Lung microvascular endothelial cell (primary cell): ENCODE measurements at regions not wholly inside any gene's neighbourhood (a gene's known extent, or its start where the extent isn't known, plus 50 kb on each side); places are given as distances from the start of the nearest gene placed in this dataset.
"Not testable (repeated sequence)": the region's sequence is repeated elsewhere in the genome, so short reads cannot be mapped to it uniquely, and the experiment has no call there.

Experiments used
- DNase-seq, 2 donors: peaks; one replicate each; pipeline versions ENCODE4 v3.0.0 to v3.0.0-alpha.2; 2010; ENCODE audit warnings: low read depth in 2 of 2

DNA sequence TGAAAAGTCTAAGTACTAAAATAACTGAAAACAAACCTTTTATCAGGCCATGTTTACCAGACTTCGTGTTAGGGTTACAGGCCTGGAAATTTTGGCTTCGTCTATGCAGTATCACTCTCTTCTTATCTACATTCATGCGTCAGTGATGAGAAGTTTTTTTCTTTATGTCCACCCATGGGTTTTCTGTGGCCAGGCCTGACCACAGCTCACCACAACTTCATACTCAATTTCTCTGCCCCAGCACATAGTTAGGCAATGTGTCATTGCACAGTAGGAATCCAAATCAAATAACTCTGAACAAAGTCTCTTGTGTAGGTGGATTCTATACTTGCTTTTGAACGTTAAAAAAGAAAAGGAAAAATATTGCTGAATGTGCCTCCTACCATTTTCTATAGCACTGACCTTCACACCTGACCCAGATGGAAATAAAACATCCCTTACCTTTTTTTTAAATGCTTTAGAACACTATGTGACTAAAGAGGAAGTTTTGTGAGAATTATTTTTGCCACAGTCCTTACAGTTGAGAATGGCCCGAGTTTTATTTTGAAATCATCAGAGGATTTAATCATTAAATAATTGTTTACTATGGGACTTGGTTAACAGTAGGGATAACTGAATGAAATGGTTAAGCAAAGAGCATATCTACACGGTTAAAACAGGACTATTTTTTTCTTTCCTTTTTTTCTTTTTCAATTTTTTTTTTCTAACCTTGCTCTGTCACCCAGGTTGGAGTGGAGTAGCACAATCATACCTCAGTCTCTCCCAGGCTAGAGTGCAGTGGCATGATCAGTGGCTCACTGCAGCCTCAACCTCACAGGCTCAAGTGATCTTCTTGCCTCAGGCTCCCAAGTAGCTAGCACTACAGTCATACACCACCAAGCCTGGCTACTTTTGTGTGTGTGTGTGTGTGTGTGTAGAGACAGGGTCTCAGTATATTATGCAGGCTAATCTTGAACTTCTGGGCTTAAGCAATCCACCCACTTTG, 1247.0 kb upstream of the ACO1 start:
- no peak for DNase-seq

DNA sequence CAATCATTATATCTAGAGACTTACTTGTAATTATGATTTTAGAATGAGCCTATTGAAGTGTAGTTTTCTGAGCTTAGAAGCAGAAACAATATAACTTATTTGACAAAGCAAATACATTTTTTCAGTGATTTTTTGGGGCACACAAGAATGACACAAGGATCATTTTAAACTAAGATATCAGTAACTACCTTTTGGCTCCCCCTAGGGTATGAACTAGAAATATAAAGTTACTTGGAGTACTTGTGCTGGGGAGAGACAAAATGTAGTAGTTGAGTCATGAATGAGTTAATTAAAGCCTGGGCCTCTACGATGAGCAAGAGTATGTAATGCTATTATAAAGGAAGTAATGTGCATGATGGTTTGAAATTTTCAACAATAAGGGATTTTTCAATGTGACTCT, 1244.1 kb upstream of the ACO1 start:
- peak in 1 of 2 donors; percentile 2 for DNase-seq

DNA sequence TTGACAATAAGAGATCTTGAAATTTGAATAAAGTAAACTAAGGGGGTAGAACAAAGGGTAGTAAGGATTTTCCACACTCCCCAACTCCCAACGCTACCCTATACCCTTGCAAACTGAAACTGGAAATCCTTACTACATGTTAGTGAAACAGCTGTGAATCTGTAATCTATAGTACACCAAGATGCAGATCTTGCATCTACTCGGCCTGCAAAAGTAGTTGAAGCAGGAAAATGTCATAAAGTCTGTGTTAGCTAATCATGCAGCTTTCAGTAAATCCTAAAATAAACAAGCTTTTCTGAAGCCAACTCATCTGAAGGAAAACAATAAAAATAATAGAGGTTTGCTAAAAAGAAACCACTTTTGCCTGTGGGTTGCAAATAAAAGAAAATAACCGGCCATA, 1242.0 kb upstream of the ACO1 start:
- no peak for DNase-seq

DNA sequence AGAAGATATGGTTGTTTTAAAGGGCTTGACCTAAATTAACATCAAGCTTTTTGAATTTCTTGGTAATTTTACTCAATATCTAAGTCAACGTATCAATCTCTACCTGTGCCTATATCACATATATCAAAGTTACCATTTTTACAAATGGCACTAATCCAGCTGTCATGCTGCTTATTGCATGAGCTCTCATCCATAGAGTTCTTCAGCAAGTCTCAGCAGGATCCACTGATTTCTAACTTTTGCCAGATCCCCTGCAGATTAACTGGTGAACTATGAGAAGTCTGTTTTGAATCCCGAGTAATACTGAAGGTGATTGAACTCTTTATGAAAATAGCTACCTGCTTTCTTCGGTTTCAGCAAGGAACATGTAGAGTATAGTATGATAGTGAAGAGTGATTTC, 1239.8 kb upstream of the ACO1 start:
- no peak for DNase-seq

DNA sequence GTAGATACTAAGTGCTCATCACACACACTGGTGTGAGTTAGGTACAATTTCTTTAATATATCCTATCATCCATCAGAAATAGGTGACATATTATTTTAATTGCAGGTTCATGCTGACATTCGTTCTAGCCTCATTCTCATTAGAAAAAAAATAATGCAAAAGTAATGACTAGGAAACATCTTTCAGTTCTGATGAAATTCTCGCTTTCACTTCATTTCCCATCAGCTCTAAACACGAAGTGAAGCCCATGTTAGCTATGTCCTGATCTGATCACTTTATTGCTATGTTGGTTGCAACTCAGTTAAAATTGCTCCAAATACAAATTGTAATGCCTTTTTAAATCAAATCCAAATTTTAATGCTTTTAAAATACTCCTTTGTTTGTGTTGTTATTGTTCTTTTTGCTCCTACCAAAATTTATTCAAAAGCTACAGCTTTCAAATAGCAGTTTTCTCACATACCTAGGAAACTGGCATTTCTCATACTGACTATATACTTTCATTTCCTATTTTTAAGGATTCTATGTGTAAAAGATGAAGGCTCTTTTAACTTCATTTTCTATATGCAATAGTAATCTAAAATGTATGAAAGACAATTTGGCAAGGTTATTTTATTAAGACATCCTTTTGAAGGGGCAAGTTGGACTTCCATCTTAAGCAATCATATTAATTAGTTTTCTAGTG, 1237.8 kb upstream of the ACO1 start:
- DNase-seq: no peak

DNA sequence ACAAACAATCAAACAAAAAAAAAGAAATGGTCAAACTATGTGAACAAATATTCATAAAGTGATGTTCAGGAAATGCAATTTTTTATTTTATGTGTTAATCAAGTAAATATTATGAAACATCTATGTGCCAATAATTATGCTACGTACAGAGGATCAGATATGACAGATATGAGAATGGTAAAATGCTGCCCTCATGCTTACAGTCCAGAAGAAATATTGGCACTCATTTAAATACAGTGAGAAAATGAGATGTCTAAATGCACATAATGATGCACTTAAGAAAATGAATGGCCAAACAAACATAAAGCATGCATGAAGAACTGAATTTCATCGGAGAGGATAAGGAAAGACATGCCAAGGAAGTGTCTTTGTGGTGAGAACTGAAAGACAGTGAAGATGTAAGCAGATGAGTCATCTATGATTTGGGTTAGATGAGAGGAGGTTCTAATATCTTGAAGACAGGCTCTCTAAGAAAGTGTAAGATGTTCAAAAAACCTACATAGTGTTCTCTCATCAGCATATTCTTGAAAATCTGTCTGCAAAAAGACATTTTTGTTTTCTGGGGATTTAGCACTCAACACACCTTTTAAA, 1231.1 kb upstream of the ACO1 start:
- DNase-seq: no peak

DNA sequence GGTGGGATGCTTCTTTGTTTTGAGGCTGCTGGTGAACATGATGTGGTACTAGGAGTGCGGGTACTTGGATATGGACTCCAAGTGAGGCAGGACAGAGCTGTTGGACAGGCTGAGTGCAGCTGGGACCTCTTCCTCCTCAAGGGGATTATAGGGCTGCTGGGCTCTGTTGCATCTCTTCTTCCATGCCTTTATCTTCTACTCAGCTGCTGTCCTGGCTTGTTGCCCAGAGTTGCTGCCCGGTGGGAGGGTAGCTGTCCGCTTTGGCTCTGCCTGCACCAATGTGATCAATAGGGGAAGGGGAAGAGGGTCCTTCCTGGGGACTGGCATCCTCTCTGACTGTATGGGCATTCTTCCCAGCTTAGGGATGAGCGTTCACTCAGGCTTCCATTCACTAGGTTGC, 1217.9 kb upstream of the ACO1 start:
- DNase-seq: no peak

DNA sequence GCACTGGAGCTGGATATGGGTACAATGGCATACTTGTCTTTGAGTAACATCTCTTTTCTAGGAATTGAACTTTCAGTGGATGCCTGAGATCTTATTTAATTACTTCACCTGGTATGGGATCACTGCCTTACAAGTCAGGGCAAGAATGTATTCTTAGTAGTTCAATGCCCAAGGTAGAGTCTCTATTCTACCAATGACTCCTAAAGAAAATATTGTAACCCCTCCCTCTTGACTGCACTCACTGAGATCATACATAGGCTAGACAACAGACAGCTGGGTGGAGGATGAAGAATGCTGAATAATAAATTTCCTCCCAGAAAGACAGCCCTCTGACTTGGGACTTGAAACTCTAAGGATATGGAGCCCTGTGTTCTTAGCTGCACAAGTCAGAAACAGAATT, 1216.3 kb upstream of the ACO1 start:
- no peak for DNase-seq

DNA sequence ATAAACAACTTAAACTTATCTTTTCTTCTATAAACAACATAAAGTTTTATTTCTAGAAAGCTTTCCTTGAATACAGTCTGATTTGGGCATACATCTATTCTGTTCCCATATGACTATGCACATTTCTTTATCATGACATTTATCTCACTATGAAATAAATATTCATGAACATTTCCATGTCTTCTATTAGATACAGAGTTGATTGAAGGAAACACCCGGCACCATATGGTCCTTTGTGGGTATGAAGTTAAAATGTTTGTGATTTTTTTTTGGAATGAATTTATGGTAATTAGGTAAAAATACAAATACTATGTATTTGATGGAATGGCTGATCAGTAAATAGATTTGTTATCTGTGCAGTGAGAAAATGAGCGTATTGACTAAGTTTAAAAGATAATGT, 1209.8 kb upstream of the ACO1 start:
- no peak for DNase-seq

DNA sequence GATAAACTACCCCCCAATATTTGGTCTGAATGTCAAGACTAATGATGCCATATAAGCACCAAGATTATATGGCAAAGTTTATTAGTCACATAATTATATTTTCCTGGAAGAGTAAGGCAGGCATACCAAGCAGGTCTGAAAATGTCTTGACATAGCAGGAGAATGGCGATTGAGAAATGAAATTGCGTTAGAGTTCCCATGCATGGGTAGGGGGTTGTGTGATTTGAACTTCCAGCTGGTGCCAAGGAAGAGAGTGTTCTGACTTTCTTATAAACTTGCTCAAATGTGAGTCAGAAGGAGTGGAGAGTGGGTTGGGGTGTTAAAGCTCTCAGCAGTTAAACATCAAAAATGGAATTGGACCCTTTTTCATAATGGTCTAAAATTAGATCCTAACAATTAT, 1200.6 kb upstream of the ACO1 start:
- DNase-seq: no peak

DNA sequence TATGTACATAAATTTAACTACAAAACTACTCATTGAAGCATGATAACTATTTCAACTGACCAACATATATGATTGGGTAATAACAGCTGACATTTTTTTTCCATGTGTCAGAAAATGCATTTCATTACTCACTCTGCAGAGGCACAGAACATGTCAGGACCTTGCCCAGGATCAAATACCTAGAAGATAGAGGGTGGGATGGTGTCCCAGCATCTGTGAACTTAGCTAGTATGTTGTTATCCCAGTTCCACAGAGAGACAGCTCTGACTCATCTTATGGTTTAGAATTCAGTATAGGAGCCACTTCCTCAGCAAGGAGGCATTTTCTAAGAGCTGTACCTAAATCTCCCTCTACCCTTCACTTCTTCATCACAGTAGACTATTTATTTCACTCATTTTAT, 1198.6 kb upstream of the ACO1 start:
- DNase-seq: no peak

DNA sequence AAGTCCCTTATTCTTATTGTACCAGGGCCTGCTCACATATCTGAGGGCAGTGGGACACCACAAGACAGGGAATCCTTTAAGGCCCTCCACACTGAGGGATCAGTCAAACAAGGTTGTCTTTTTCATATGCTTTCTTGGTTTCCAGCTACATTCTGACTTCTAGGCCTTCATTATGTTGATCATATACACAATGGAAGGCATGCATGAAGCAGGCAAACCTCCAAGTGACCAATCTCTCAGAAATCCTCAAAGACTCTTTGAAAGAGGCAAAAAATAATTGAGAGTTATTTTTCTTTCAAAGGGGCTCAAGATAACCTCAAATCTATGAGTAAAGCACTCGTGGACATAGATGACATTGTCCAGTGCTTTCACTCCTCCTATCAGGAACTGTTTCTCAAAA, 1195.9 kb upstream of the ACO1 start:
- DNase-seq: no peak

DNA sequence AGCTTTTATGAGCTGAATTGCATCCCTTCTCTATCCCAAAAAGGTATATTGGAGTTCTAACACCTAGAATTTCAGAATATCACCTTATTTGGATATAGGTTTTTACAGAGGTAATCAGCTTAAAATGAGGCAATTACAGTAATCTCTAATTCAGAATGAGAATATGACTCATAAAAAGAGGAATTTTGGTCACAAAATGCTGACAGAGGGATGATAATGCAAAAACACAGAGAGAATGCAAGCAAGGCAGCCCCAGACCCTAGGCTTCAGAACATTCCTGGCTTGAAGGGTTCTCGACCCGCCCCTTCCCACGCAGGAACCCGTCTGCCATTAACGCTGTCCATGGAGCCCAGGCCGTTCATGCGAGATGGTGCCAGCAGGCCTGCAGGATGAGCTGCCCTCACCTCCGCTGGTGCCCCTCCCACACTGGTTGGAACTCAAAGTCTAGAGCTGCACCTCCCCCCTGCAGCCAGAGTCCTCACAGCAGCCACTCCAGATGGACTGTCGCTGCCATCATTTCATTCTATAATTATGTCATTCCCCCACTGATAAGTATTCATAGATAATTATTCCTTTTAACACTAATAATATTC, 1173.4 kb upstream of the ACO1 start:
- DNase-seq: no peak

DNA sequence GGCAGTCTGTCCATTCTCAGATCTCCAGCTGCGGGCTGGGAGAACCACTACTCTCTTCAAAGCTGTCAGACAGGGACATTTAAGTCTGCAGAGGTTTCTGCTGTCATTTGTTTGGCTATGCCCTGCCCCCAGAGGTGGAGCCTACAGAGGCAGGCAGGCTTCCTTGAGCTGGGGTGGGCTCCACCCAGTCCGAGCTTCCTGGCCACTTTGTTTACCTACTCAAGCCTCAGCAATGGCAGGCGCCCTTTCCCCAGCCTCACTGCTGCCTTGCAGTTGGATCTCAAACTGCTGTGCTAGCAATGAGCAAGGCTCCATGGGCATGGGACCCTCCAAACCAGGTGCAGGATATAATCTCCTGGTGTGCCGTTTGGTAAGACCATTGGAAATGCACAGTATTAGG, 1154.5 kb upstream of the ACO1 start:
- DNase-seq: not testable (repeated sequence)

DNA sequence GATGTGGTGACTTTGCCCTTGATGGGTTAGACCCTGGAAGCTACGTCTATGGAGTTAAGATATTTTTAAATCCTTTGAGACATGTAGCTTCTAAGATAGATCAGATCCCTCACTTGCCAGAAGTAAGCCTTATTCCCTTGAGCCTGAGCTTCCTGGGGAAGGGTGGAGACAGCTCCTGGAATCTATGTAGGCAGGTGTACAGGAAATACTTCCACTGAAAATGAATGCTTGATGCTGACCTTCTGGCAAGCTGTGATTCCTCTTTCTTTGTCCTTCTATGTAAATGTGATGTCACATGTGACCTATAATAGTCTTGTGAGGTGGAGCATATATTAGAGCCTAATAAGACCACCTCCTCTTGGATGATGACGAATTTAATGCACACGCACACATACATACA, 1152.0 kb upstream of the ACO1 start:
- no peak for DNase-seq

DNA sequence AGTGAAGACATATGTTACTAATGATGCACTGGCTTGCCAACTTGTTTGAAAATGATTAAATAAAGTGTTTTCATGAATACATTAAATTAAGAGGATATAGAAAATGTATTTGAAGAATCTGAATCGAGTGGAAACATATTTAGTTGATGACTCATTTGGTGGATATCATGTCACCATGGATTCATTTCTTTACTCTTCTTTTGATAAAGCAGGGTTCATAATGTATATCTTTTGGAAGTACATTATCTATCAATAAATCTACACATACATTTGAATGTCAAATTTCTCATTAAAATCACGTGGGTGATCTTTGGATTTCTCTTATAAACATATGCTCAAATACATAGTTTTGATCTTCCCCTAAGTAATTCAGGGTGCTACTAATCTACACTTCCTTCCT, 1148.1 kb upstream of the ACO1 start:
- no peak for DNase-seq

DNA sequence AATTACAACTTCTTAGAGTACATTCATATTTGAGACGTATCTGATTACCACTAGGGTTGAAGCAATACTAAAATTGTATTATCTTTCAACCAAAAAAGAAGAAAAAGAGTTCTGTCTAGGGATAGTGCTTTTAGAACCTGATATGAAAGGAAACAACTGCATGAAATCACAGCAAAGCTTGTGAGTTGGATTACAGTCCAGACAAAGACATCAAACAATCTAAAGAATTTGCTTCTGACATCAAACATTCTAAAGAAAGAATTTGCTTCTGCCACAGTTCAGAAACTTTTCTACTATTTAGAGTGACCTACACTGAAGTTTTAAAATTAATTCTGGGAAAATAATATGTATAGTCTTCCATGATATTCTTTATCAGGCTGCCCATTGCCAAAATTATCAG, 1141.1 kb upstream of the ACO1 start:
- no peak for DNase-seq

DNA sequence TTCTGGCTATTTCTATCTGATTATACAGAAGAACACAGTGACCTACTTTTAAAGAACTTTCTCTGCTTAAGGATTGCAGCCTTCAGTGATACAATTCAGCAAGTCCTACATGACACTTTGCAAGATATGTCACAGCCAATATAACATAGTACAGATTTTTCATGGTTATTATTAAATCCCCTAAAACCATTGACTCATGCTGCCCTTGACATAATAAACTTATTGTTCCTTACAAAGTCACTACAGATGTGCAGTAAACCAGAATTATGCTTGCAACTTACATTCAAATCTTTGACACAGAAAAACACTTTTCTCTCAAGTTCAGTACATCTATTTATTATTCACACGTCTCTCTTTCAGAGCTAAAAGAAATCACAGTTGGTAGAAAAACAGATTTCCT, 1136.3 kb upstream of the ACO1 start:
- no peak for DNase-seq

DNA sequence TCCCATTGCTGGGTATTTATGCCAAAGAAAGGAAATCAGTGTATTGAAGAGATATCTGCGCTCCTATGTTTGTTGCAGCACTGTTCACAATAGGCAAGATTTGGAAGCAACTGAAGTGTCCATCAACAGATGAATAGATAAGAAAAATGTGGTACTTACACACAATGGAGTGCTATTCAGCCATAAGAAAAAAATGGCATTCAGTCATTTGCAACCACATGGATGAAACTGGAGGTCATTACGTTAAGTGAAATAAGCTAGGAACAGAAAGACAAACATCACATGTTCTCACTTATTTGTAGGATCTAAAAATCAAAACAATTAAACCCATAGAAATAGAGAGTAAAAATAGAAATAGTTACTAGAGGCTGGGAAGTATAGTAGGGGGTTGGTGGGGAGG, 1133.1 kb upstream of the ACO1 start:
- DNase-seq: no peak

DNA sequence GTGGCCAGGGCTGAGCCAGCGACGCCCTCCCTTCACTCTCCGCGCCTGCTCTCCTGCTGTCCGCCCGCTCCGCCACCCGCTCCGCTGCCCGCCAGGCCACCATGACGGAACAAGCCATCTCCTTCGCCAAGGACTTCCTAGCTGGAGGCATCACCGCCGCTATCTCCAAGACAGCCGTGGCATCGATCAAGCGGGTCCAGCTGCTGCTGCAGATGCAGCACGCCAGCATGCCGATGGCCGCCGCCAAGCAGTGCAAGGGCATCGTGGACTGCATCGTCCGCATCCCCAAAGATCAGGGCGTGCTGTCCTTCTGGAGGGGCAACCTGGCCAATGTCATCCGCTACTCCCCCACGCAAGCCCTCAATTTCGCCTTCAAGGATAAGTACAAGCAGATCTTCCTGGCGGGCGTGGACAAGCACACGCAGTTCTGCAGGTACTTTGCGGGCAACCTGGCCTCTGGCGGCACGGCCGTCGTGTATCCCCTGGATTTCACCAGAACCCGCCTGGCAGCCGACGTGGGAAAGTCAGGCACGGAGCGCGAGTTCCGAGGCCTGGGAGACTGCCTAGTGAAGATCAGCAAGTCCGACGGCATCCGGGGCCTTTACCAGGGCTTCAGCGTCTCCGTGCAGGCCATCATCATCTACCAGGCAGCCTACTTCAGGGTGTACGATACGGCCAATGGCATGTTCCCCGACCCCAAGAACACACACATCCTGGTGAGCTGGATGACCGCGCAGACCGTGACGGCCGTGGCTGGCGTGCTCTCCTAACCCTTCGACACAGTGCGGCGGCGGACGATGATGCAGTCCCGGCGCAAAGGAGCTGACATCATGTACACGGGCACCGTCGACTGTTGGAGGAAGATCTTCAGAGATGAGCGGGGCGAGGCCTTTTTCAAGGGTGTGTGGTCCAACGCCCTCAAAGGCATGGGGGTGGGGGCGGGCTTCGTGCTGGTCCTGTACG, 1130.4 kb upstream of the ACO1 start:
- DNase-seq: no peak

DNA sequence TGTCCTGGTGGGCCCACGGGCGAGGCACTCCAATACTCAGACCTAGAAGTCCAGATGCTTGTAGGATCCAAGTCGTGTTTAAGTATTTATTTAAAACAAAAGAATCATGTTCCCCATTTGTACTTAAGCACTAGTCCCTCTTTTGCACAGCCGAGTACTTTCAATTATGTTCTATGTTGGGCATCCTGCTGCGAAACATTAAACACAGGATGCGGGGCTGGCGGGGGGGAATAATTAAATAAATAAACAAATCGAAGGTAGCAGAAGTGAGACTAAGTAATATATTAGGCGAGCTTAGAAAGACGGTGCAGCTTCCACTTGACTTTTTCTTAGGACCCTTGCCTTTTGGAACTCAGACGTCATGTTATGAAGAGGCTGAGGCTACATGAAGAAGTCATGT, 1129.2 kb upstream of the ACO1 start:
- no peak for DNase-seq
